H1 (cell line): ENCODE measurements at regions not wholly inside any gene's neighbourhood (a gene's known extent, or its start where the extent isn't known, plus 50 kb on each side); places are given as distances from the start of the nearest gene placed in this dataset.

Experiments used
- TF ChIP-seq, protein P1 (sequence below): IDR thresholded peaks from 2 replicates; pipeline ENCODE4 v1.6.1; 2012; ENCODE audit warnings: inconsistent platforms

GRCh38 chr15:96600350-96600749 lies 269.9 kb downstream of the NR2F2 start (continued):
- TF ChIP-seq, protein P1, sequence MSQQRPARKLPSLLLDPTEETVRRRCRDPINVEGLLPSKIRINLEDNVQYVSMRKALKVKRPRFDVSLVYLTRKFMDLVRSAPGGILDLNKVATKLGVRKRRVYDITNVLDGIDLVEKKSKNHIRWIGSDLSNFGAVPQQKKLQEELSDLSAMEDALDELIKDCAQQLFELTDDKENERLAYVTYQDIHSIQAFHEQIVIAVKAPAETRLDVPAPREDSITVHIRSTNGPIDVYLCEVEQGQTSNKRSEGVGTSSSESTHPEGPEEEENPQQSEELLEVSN = no peak
- TF ChIP-seq, all 59 proteins: peak for 0
